HG02852 (cell line): ENCODE measurements at regions not wholly inside any gene's neighbourhood (a gene's known extent, or its start where the extent isn't known, plus 50 kb on each side); places are given as distances from the start of the nearest gene placed in this dataset.

Source experiments
- ATAC-seq: cut with Tn5 transposase; IDR thresholded peaks from one replicate; pipeline ENCODE4 v1.9.1; 2021; ENCODE audit warnings: mild to moderate bottlenecking, moderate library complexity; ENCODE audit not compliant: unreplicated experiment

DNA sequence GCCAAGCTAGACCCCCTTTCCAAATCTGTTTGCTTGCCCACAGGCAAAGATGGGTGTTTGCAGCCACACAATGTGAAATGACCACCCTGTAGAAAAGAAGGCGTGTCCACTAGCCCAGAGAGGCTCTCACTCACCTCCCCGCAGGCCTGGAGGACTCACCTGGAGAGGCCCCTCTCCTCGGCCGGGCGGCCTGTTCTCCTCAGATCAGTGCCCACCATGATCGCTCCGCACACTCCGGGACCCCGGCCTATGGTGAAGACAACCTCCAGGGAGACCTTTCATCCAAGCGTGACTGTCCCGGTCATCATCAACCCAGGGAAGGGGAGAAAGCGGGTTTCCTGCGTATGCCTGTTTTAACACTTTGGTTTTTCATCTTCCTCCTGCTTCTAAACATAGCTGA is 328.7 kb upstream of the SALL3 start:
- ATAC-seq = no peak

DNA sequence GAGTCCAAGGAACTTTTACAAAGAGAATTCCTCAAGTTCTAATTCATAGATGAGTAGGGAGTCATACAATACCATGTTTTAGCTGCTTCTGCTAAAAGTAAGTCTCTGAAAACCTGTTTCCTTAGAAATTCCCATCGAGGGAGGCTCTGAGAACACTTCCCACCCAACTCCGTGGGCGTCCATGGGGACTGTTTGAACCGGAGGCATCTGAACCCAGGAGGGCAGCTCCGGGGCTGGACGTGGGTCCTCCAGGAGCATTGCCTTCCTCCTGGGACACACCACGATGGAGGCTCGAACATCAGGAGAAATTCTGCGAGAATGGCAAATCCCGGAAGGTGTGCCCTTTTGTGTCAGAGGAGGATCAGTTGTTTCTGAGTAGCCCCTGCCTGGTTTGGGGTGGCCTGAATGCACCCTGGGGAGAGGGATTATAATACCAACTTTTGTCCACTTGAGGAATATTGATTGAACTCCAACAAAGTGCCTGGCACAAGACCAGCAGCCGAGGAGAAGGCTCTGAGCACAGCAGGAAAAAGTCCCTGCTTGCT is 327.5 kb upstream of the SALL3 start:
- no peak for ATAC-seq

DNA sequence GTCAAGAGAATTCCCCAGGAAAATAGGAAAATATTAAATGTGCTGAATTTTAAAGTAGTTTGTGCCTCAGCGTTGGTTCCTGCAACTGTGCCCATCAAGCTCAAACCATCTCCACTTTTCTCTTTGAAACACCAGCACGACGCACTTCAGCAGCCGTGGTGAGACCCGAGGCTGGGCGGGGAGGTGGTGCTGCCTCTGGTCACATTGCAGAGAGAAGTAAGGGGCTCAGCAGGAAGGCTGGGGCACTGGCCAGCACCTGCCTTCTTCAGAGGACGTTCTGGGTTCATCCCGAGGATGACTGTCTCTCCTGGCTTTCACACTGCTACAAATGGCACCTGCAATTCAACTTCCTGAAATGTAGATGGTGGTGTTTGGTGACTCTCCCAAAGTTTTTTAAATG is 323.7 kb upstream of the SALL3 start:
- ATAC-seq = no peak

DNA sequence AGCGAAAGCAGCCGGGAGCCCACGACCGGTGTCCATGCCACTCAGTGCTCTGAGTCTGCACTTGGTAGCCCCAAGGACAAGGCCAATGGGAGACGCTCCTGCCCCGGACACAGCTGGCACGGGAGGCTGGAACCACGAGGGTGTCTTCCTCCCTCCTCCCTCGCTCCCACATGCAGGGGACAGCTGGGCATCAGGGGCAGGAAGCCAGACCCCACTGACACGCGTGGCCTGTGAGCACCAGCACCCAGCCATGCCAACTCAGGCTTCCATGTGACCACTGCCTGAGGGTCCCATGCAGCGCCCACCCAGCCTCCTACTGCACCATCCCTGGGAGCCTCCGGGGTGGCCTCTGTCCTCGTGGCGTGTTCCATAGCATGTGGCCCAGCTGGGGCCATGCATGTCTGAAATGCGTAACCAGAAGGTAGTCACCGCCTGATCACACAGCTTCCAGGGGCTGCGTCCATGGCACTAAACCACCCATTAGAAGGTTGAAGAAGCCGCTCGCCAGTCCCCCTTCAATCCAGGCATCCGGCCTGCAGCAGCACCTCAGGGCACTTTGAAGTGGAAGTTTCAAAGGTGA is 323.2 kb upstream of the SALL3 start:
- no peak for ATAC-seq

DNA sequence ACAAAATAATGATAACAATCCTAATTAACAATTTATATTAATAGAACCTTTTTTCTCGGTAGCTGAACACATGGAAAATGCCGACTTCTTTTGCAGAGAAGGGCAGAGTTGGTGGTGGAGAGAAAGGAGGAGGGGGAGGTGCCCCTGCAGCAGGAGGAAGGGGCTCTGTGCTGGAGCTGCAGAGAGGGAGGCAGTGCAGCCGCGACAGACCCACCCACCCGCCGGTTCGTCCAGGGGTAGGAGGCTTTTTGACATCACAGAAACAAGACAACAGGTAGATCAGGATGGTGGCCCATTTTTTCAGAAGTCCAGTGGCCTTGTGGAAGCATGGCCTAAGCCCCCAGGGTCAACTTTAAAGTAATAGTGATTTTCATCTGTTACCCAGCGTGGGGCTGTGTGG is 321.1 kb upstream of the SALL3 start:
- no peak for ATAC-seq

DNA sequence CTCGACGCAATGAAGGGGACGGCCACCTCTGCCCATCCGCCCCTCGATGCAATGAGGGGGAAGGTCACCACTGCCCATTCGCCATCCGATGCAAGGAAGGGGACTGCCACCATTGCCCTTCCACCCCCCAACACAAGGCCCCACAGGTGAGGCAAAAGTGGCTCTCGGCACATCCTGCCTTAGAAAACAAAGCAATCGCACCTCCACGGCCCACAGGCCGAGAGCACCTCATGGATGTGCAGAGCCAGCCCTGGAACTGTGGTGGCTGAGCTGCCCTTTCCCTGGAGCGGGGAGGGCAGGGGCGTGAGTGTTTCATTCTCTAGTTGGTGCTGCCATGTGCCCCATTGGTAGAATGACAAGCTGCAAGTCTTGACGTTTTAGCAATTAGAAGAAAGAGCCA is 320.6 kb upstream of the SALL3 start:
- ATAC-seq = no peak

DNA sequence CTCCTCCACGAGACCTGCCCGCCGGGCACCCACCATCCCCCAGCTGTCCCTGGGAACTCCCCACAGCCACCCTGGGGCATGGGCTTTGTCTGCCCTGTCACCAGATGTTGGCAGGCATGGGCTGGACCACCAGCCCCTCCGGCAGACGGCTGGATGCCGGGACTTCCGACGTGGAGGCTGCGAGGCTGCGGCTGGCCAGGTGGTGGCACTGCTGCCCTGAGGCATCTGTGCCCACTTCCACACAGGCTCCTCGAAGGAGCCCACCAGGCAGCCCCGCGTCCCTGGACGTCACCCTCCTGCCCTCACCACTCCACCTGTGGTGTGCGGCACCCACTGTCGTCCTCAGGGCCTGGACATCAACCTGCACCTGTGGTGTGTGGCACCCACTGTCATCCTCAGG is 319.9 kb upstream of the SALL3 start:
- no peak for ATAC-seq

DNA sequence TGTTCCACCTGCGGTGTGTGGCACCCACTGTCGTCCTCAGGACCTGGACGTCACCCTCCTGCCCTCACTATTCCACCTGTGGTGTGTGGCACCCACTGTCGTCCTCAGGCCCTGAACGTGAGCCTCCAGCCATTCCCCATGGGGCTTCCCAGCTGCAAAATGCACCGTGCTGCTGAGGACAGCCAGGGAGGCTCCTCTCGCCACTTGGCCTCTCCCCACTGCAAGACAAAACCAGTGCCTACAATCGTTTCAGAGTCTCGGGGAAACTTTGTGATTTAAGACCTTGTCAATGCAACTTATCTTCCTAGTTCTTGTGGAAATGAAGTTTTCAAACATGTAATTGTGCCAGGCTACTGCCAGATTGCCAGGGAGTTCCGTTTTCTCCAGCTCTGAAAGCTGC is 319.3 kb upstream of the SALL3 start:
- no peak for ATAC-seq

DNA sequence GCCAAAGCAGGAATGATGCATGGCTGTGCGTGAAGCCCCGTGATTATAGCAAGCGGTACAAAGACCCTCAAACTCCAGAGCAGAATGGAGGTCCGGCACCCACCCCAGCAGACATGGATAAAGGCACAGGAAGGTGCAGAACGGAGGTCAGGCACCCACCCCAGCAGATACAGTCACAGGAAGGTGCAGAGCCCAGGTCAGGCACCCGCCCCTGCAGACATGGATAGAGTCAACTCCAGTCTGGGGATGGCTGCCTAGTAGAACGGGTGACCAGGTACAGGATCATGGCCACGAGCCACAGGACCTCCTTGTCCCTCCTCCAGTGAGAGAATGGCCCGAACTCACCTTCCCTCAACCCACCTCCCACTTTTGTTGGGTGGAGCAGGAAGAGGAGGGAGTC is 318.3 kb upstream of the SALL3 start:
- no peak for ATAC-seq

DNA sequence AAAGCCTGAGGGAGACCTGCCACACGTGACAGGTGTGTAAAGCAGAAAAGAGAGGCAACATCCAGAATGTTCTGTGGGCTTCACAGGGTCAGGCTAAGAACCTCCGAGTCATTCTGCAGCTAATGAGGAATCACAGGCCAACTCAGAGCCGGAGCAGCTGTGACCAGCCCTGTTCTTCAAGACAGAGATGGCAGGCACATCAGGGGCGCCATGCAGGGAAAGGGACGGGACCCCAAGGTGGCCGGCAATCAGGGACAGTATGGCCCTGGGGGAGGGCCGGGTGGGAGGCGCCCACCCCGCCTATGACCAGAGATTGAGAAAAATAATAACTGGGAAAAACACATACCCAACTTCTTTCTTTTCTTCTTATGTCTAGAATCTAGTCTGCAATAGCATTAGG is 316.7 kb upstream of the SALL3 start:
- ATAC-seq = no peak

DNA sequence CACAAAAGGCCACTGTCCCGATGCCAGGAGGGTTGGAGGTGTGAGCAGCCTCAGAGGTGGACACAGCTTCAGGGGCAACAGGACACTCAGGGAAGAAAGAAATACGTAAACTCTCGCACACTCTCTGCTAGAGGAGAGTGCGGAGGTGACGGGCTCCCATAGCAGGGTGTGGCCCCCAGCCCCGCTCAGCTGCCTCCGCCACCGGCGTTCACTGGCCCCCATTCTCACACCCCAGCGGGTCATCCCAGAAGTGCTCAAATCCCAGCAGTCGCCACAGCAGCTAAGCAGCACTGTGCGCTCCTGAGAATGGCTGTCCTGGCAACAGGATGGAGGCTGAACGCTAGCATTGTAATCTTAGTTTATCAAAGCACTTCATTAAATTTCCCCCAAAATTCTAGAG is 315.6 kb upstream of the SALL3 start:
- no peak for ATAC-seq

DNA sequence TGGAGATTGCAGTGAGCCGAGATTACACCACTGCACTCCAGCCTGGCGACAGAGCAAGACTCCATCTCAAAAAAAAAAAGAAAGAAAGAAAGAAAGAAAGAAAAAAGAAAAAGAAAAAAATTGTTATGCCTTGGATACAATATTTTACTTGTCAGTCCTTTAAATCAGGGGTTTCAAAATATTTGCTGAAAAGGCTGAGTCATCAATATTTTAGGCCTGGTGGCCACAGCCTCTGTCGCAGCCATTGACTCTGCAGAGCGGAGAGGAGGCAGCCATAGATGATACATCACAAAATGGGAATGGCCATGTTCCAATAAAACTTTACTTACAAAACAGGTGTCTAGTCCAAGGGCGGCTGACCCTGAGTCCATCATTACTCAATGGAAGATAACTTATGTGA is 314.8 kb upstream of the SALL3 start:
- ATAC-seq = no peak

DNA sequence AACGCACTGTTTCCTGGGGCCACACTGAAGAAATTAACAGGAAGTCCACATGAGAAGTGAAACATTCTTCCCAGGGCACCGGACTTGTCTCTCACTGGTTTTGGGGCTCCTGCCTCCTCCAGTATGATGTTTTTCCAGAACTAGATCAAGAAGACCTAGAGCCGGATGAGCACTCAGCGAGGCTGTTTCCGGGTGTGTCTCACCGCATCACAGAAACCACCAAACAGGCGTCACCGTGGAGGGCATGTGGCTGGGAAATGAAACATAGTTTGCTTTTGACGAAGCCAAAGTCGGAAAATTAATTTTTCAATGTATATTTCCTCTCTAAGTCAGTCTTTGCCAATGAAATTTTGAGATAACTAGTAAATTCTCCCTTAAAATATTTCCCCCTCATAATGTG is 314.0 kb upstream of the SALL3 start:
- no peak for ATAC-seq

DNA sequence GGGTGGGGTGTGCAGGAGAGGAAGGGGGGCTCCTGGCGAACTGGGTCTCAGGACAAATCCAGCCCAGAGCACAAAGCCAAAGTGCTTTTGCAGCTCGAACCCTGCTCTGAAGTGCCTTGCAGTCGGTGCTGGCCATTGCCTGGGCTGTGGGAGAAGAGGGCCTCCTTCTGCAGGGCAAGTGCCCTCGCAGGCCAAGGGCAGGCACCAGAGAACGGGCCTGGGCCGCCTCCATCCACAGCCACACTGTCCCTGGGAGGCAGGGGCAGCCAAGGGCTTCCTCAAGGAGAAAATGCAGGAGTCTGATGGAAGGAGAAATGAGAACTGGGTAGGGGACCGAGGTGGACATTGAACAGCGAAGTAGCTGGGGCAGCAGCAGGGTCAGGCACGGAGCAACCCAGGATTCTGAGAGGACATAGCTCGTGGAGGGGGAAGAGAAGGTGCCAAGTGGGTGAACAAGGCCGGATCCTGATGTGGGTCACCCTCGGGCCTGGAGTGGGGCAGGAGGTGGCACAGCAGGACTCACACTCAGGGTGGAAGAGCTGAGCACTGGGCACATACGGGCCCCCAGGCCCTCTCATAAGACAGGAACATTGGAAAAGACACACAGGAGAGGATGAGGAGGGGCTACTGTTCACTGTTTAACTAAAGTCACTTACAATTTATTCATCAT is 312.8 kb upstream of the SALL3 start:
- ATAC-seq = no peak

DNA sequence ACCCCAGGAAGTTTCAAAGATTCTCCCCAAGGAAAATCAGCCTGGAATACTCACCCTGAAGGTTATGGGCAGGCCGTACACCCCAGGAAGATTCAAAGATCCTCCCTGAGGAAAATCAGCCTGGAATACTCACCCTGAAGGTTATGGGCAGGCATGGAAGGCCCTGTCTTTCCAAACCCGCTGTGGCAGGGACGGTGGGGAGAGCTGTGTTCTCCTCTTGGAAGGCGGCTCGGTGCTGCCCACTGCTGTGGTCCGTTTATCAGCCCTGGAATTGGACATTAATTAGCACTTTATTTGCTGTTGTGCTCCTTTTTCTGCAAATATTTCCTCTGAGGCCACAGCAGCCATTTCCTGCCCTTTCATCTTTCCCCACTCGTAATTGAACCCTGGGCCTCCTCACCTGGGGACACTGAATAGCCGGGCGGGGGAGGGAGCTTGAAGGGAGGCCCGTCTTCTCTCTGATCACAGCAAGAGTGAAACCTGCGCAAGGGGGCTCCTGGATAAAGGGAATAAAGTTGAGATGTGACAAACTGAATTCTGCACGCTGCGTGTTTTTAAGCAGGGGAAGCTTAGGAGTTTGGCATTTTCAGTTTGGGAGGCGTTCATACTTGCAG is 308.7 kb upstream of the SALL3 start:
- no peak for ATAC-seq

DNA sequence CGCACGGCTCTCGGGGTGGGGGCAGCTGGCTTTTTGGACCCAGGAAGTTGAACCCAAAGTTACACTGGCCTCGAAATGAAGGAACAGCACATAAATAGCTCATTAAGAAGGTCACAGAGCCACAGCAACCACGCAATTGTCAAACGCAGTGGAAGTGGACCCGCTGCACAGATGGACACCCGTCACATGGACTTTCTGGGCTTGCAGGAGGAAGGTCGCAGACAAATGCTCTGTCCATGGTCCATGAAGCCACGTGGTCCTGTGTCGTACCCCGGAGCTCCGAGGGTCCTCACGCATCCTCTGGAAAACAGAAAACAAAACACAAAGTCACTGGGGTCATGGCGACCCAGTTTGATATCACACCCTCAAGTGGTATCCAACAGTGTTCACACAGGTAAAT is 308.1 kb upstream of the SALL3 start:
- ATAC-seq = no peak

DNA sequence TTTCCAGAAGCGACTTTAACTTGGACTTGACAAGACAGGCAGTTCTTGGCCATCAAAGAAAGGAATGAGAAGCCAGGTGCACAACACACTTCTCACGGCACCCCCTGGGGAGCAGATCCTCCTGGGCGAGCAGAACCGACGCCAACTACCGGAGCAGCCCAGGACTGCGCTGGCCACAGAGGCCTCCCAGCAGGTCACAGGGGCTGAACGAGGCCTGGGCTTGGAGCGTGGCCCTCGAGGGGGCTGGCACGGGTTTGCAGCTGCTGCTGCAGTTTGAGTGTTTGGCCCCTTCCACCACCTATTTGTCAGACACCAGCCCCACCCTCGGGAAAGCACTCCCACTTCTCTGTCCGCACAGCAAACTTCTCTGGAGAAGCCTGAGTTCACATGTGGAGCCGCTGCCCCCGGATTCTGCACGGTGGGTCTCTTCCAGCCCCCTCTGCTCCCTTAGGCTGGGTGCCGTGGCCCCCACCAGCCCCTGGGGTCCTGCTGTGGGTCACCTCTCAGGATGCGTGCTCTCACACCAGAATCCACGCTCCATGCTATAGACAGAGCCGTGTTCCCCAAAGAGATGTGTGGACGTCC is 306.7 kb upstream of the SALL3 start:
- no peak for ATAC-seq

DNA sequence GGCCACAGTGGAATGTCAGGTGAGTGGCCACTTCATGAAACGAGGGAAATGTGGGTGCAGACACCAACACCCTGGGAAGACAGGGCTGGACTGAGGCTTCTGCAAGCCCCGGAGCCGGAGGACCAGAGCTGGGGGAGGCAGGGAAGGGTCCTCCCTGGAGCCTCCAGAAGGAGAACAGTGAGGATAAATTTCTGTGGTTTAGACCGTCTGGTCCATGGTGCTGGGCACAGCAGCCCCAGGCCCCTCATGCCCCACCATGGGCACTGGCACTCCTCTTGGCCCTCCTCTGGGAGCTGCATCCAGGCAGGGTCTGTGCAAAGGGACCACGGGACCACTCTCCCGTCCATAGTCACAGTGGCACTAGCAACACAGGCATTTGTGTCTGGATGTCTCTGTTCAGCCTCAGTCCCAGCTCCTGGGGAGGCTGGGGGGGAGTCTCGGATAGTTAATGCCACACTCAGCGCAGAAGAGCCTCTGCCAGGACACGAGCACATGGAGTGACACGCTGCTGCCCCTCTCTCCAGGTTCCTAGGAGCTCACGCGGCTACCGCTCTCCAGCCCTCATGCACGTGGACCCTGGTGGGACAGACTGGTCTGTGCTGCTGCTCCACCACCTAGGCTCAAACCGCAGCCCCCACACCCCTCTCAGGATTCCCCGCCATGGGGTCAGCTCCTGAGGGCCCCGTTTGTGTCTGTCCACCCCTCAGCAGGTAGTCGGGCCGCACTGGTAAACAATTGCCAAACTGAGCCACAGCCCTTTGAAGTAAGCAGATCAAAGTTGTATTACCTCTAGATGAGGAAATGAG is 305.9 kb upstream of the SALL3 start:
- ATAC-seq = no peak

DNA sequence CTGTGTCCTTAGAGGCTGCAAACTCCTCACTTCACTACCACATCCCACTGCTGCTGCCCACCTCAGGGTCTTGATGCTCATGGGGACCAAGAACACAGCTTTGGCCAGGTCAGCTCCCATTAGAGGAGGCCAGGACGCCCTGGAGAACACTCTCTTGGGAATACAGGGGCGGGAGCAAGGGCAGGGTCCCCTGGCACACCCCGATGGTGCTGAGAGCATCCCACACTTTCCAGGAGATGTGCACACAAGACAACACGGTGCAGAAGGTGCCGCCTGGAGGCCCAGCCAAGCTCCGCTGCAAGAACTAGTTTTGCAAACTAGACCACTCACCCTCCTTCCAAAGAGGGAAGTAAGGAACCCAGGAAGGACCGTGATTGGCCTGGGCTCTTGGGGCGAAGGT is 304.4 kb upstream of the SALL3 start:
- no peak for ATAC-seq

DNA sequence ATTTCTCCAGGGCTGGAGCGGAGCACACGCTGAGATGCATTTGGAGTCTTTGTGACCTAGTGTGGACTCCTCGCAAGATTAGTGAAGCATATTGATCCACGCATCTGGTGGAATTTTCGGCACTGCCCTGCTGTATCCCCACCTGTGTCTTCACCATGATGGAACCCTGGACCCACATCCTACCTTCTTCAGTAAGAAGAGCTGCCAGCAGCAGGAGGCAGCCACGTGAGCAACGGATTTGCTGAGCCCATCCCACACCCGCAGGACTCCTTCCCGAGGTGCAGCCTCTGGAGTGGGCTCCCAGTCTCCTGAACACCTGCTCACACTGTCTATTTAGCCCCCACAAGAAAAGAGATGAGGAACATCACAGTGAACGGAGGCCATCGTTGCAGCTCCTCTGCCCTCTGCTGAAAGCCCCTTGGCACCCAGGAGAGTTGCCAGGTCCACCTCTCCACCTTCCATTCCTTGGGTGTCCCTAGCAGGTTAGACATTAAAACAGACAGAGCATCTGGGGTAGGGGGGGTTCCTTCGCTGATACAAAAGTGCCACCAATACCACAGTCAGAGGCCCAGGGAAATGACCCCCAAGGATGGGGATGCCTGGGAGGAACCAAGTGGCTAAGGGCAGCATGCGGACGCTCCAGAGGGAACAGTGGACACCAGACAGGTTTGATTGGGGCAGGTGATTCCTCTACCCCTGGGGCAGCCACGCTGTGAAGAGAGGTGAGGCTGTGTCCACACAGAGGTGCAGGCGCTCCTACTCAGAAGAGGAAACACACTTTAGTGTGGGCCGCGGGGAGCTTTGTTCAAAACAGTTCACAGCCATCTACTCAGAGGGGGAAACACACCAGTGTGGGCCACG is 302.8 kb upstream of the SALL3 start:
- no peak for ATAC-seq
